PC-9 (cell line): ENCODE measurements at regions not wholly inside any gene's neighbourhood (a gene's known extent, or its start where the extent isn't known, plus 50 kb on each side); places are given as distances from the start of the nearest gene placed in this dataset.

ENCODE experiments used
- BruUV-seq: library from RNA; stranded (reverse); fragments of 400-500 nt; replicated peaks from 2 replicates; lab custom pipeline; 2021; lab: Mats Ljungman, UMichigan
- CTCF ChIA-PET: fragments of 300-600 bp; sonication (Branson Sonifier 250); formaldehyde crosslinking; loops from one replicate; lab custom pipeline; 2022; ENCODE audit warnings: antibody characterized with exemption; lab: Charles Lee
- POLR2A ChIA-PET: fragments of 300-600 bp; sonication (Branson Sonifier 250); formaldehyde crosslinking; loops from one replicate; lab custom pipeline; 2022; ENCODE audit warnings: antibody characterized with exemption; ENCODE audit not compliant: unreplicated experiment; lab: Charles Lee
- DNase-seq, 2 experiments: peaks; one replicate each; pipeline versions ENCODE4 v3.0.0 to v3.0.0-alpha.2; 2015 to 2022; ENCODE audit warnings: mixed read lengths in 1 of 2
- H2AFZ ChIP-seq: fragments of 200-600 bp; sonication (generic); 2 replicates; pipeline ENCODE4 v1.8.1; 2017; ENCODE audit warnings: antibody characterized with exemption
- H3F3A ChIP-seq: fragments of 200-600 bp; sonication (generic); 2 replicates; pipeline ENCODE4 v1.8.1; 2017; ENCODE audit warnings: antibody characterized with exemption, mild to moderate bottlenecking, low read depth; ENCODE audit not compliant: insufficient read depth
- H3K27ac ChIP-seq: fragments of 200-600 bp; sonication (generic); 2 replicates; pipeline ENCODE4 v1.6.1; 2016; ENCODE audit warnings: mixed run types
- H3K27me3 ChIP-seq: fragments of 200-600 bp; sonication (generic); 2 replicates; pipeline ENCODE4 v1.6.1; 2016; ENCODE audit warnings: low read depth, mixed run types; ENCODE audit not compliant: insufficient read depth
- H3K36me3 ChIP-seq: fragments of 200-600 bp; sonication (generic); 2 replicates; pipeline ENCODE4 v1.6.1; 2016; ENCODE audit warnings: low read depth, mixed run types
- H3K4me1 ChIP-seq: fragments of 200-600 bp; sonication (generic); replicated peaks from 2 replicates; pipeline ENCODE4 v1.6.1; 2016; ENCODE audit warnings: mixed run types; ENCODE audit not compliant: insufficient read depth
- H3K4me2 ChIP-seq: fragments of 200-600 bp; sonication (generic); 2 replicates; pipeline ENCODE4 v1.6.1; 2017; ENCODE audit warnings: mixed run types
- H3K4me3 ChIP-seq: fragments of 200-600 bp; sonication (generic); 2 replicates; pipeline ENCODE4 v1.6.1; 2016; ENCODE audit warnings: mixed run types
- H3K79me2 ChIP-seq: fragments of 200-600 bp; sonication (generic); 2 replicates; pipeline ENCODE4 v1.6.1; 2017; ENCODE audit warnings: low read depth, mixed run types
- H3K9me2 ChIP-seq: fragments of 200-600 bp; sonication (generic); 2 replicates; pipeline ENCODE4 v1.8.1; 2017; ENCODE audit warnings: mild to moderate bottlenecking; ENCODE audit not compliant: insufficient read depth
- H3K9me3 ChIP-seq: fragments of 200-600 bp; sonication (generic); 2 replicates; pipeline ENCODE4 v1.8.1; 2016; ENCODE audit warnings: low read depth; ENCODE audit not compliant: insufficient read depth
- H4K20me1 ChIP-seq: fragments of 200-600 bp; sonication (generic); 2 replicates; pipeline ENCODE4 v1.8.1; 2017; ENCODE audit not compliant: insufficient read depth
- EZH2 ChIP-seq: fragments of 200-600 bp; sonication (generic); IDR thresholded peaks from 2 replicates; pipeline ENCODE4 v1.8.0; 2017; ENCODE audit warnings: antibody characterized with exemption, low read depth
- intact Hi-C: fragments of 100-400 bp; cut with micrococcal nuclease; formaldehyde crosslinking; loops from one replicate; pipeline ENCODE4 v1.10.0; 2022; ENCODE audit not compliant: unreplicated experiment
- TF ChIP-seq, protein P1 (sequence below): fragments of 200-600 bp; sonication (generic); conservative IDR thresholded peaks from 2 replicates; pipeline ENCODE4 v1.6.1; 2017; ENCODE audit warnings: mixed run types, antibody characterized with exemption, mild to moderate bottlenecking, moderate library complexity

- Histone ChIP-seq H3K27me3 (no peaks in the 10 kb centered on the region), H3K4me2 (no peak overlapping the region), H4K20me1 (no peaks in the 10 kb centered on the region), H3K4me3 (no peak overlapping the region), H3K79me2 (no peaks in the 10 kb centered on the region), H3K4me1 (peaks cover 10% of the 10 kb centered on the region), H3K9me2 (no peaks in the 10 kb centered on the region), H3K36me3 (no peaks in the 10 kb centered on the region), H3K9me3 (no peaks in the 10 kb centered on the region), H3F3A (no peaks in the 10 kb centered on the region), H3K27ac (no peak overlapping the region), H2AFZ (no peak overlapping the region)
- no TSS peak for BruUV-seq
- no peak for TF ChIP-seq EZH2
- TF ChIP-seq, protein P1, sequence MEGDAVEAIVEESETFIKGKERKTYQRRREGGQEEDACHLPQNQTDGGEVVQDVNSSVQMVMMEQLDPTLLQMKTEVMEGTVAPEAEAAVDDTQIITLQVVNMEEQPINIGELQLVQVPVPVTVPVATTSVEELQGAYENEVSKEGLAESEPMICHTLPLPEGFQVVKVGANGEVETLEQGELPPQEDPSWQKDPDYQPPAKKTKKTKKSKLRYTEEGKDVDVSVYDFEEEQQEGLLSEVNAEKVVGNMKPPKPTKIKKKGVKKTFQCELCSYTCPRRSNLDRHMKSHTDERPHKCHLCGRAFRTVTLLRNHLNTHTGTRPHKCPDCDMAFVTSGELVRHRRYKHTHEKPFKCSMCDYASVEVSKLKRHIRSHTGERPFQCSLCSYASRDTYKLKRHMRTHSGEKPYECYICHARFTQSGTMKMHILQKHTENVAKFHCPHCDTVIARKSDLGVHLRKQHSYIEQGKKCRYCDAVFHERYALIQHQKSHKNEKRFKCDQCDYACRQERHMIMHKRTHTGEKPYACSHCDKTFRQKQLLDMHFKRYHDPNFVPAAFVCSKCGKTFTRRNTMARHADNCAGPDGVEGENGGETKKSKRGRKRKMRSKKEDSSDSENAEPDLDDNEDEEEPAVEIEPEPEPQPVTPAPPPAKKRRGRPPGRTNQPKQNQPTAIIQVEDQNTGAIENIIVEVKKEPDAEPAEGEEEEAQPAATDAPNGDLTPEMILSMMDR = no peak
- intact Hi-C loops = no loop called here
- ChIA-PET POLR2A (no interaction called here), CTCF (no interaction called here)
- no peak for DNase-seq
Measured at GRCh38 chr7:155883491-155884224, 71.4 kb upstream of the SHH start.

GRCh38 chr7:155882596-155882995 is 70.3 kb upstream of the SHH start:
- Histone ChIP-seq H3K27ac (no peak overlapping the region), H2AFZ (no peak overlapping the region)
- intact Hi-C loops = no loop called here

DNA sequence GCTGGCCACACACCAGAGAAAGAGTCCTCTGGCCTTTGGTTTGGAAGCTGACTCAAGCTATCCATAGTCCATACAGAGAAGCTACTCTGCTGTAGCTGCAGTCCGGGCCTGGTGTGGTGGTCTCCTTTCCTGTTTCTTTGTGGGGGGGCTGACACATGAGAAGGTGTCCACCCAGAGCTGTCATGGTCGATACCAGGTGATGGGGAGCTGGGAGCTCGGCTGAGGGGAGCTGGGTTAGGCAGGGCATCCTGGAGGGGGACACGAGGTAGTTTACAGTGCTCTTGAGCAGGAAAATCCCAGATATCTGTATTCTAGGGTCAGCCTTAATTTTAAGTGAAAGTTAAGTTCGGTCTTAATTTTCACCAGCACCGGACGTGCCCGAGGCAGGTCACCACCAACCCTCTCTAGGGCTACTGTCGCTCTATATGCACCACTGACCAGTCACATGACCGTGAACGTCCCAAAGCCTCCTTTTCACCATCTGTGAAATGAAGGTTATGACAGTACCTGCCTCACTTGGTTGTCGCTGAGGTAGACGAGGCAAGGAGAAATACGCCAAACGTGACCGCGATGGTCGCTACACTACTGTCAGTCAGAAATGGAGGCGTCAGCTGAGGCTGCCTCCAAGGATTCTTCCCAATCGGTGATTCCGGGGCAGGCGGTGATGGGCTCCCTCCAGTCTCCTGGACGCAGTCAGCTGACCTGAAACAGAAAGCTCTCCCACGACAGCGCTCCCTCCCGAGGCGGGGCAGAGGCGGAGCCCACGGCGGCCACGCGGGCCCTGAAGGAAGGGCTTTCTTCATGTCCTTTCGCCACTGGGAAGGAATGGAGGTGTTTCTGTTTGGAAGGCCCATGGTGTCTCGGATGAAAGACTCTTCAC is 69.4 kb upstream of the SHH start:
- CTCF ChIA-PET = no interaction called here
- POLR2A ChIA-PET = no interaction called here

More at GRCh38 chr7:155882596-155882995, 70.3 kb upstream of the SHH start:
- BruUV-seq = no TSS peak
- H3K79me2 ChIP-seq = no peaks in the 10 kb centered on the region
- H3F3A ChIP-seq = no peaks in the 10 kb centered on the region
- no peaks in the 10 kb centered on the region for H4K20me1 ChIP-seq
- H3K4me3 ChIP-seq = no peak overlapping the region
- CTCF ChIA-PET = no interaction called here
- no peaks in the 10 kb centered on the region for H3K9me3 ChIP-seq
- H3K9me2 ChIP-seq = no peaks in the 10 kb centered on the region
- H3K27me3 ChIP-seq = no peaks in the 10 kb centered on the region
- TF ChIP-seq, protein P1 = no peak
- TF ChIP-seq EZH2 = no peak
- no peaks in the 10 kb centered on the region for H3K36me3 ChIP-seq
- POLR2A ChIA-PET = no interaction called here
- H3K4me2 ChIP-seq = no peak overlapping the region
- DNase-seq = peak in 1 of 2 experiments; percentile 54
- H3K4me1 ChIP-seq = peaks cover 16% of the 10 kb centered on the region

More for the DNA sequence above, 69.4 kb upstream of the SHH start:
- no peak for TF ChIP-seq EZH2
- TF ChIP-seq, protein P1 = no peak
- Histone ChIP-seq H3K27me3 (no peaks in the 10 kb centered on the region), H3K4me3 (no peak overlapping the region), H3K36me3 (no peaks in the 10 kb centered on the region), H3K9me3 (no peaks in the 10 kb centered on the region), H3K4me2 (no peak overlapping the region), H3K4me1 (peaks cover 24% of the 10 kb centered on the region), H3F3A (no peaks in the 10 kb centered on the region), H3K79me2 (no peaks in the 10 kb centered on the region), H3K9me2 (no peaks in the 10 kb centered on the region), H3K27ac (no peak overlapping the region), H2AFZ (no peak overlapping the region), H4K20me1 (no peaks in the 10 kb centered on the region)
- intact Hi-C loops = no loop called here
- no TSS peak for BruUV-seq
- no peak for DNase-seq
